ENCODE measurements at regions not wholly inside any gene's neighbourhood (a gene's known extent, or its start where the extent isn't known, plus 50 kb on each side); places are given as distances from the start of the nearest gene placed in this dataset.

DNA sequence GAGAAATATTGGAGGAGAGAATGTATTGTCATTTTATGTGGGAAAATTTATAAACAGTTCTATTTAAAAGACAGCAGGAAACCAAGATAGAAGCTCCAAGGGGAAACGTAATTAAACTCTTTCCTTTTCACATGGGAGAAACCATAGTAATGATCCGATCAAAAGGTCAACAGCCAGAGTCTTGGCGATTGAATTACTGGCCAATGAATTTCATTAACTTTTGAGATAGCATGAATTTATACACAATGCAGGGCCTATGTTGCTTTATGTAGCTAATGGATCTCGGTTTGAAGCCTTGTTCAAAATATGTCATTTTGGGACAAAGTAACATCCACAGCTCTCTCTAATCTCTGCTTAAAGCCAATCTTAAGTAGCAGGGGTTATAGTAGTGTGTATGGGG is 897.5 kb upstream of the NDST4 start:
- Histone ChIP-seq H3K9me3 (ENCODE audit: control insufficient read depth in 4 of 4, insufficient read depth in 3 of 4, low read length in 3 of 4) (peaks cover 0 to 10% (median 5%) of the 10 kb centered on the region in 4 donors), H3K4me3 (no peak overlapping the region), H3K4me1 (ENCODE audit: control insufficient read depth in 5 of 5, insufficient read depth in 5 of 5, low read length in 5 of 5) (no peaks in the 10 kb centered on the region), H3K9ac (ENCODE audit: insufficient read depth in 1 of 2, low read length in 2 of 2) (no peak overlapping the region), H3K36me3 (ENCODE audit: control insufficient read depth in 4 of 4, insufficient read depth in 4 of 4, low read length in 4 of 4) (no peaks in the 10 kb centered on the region), H3K27ac (ENCODE audit: low read depth in 1 of 2, low read length in 1 of 2) (no peak overlapping the region), H3K27me3 (ENCODE audit: control insufficient read depth in 3 of 3, insufficient read depth in 3 of 3, low read length in 2 of 3) (no peaks in the 10 kb centered on the region)
- DNase-seq (no peak), ATAC-seq (ENCODE audit: insufficient read depth, low FRiP score) (no peak)
- TF ChIP-seq, protein P1, sequence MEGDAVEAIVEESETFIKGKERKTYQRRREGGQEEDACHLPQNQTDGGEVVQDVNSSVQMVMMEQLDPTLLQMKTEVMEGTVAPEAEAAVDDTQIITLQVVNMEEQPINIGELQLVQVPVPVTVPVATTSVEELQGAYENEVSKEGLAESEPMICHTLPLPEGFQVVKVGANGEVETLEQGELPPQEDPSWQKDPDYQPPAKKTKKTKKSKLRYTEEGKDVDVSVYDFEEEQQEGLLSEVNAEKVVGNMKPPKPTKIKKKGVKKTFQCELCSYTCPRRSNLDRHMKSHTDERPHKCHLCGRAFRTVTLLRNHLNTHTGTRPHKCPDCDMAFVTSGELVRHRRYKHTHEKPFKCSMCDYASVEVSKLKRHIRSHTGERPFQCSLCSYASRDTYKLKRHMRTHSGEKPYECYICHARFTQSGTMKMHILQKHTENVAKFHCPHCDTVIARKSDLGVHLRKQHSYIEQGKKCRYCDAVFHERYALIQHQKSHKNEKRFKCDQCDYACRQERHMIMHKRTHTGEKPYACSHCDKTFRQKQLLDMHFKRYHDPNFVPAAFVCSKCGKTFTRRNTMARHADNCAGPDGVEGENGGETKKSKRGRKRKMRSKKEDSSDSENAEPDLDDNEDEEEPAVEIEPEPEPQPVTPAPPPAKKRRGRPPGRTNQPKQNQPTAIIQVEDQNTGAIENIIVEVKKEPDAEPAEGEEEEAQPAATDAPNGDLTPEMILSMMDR (IDR thresholded peaks at IDR 0.05; ENCODE audit: control extremely low read depth, extremely low read depth) = no peak
- WGBS, 2 donors = 69 to 78% methylated on average over 4 of the region's 4 CpGs

DNA sequence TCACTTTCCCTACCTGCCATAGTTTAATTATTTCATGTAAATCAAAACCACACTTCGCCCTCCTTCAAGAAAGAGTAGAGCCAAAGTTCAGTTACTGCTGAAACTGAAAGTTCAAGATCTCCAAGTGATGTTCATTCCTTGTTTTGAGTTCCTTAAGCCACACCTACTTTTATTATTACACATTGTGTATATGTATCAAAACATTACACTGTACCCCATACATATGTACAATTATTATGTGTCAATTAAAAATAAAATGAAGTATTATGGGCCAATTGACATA is 892.3 kb upstream of the NDST4 start:
- ATAC-seq (ENCODE audit: insufficient read depth, low FRiP score) = no peak

DNA sequence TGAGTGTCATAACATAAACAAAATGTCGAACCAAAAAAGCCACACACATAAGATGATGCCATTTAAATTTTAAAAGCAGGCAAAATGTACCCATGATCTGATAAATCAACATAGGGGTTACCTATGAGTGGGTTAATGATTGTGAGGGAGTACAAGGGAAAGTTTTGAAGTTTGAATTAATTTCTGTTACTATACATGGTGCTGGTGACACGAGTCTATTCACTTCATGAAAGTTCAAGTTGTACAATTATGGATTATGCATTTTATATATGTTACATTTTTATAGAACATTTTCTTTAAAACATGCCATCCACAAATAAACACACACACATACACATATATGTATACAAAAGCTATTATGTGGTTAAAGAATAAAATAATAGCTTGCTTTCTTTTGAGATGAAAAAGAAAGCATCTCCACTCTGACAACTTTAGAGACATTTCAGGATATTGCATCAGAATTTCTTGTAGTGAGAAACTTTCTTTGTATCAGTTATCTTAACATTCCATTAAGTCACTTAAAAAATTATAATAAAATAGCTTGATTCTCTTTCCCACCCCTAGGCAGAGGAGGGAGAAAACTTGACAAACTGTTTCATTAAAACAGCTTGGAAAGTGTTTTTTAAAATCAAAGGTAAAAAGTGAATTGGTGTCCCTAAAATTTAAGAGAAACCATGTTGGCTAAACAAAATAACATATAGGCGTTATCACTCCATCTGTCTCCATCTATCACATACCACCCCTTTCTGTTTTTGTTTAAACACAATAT is 891.8 kb upstream of the NDST4 start:
- no peaks in the 10 kb centered on the region for H3K27me3 ChIP-seq (ENCODE audit: control insufficient read depth in 3 of 3, insufficient read depth in 3 of 3, low read length in 2 of 3)
- H3K9ac ChIP-seq (ENCODE audit: insufficient read depth in 1 of 2, low read length in 2 of 2) = no peak overlapping the region
- DNase-seq (no peak), ATAC-seq (ENCODE audit: insufficient read depth, low FRiP score) (no peak)
- H3K9me3 ChIP-seq (ENCODE audit: control insufficient read depth in 4 of 4, insufficient read depth in 3 of 4, low read length in 3 of 4) = no peaks in the 10 kb centered on the region
- WGBS, 2 donors = 63 to 80% methylated on average over 3 of the region's 3 CpGs
- no peak overlapping the region for H3K4me3 ChIP-seq
- TF ChIP-seq, protein P1 (IDR thresholded peaks at IDR 0.05; ENCODE audit: control extremely low read depth, extremely low read depth) = no peak
- no peaks in the 10 kb centered on the region for H3K36me3 ChIP-seq (ENCODE audit: control insufficient read depth in 4 of 4, insufficient read depth in 4 of 4, low read length in 4 of 4)
- H3K4me1 ChIP-seq (ENCODE audit: control insufficient read depth in 5 of 5, insufficient read depth in 5 of 5, low read length in 5 of 5) = no peaks in the 10 kb centered on the region
- no peak overlapping the region for H3K27ac ChIP-seq (ENCODE audit: low read depth in 1 of 2, low read length in 1 of 2)

More for the DNA sequence above, 892.3 kb upstream of the NDST4 start:
- Histone ChIP-seq H3K27me3 (ENCODE audit: control insufficient read depth in 3 of 3, insufficient read depth in 3 of 3, low read length in 2 of 3) (no peaks in the 10 kb centered on the region), H3K9ac (ENCODE audit: insufficient read depth in 1 of 2, low read length in 2 of 2) (no peak overlapping the region), H3K4me3 (no peak overlapping the region), H3K36me3 (ENCODE audit: control insufficient read depth in 4 of 4, insufficient read depth in 4 of 4, low read length in 4 of 4) (no peaks in the 10 kb centered on the region), H3K4me1 (ENCODE audit: control insufficient read depth in 5 of 5, insufficient read depth in 5 of 5, low read length in 5 of 5) (no peaks in the 10 kb centered on the region), H3K27ac (ENCODE audit: low read depth in 1 of 2, low read length in 1 of 2) (no peak overlapping the region), H3K9me3 (ENCODE audit: control insufficient read depth in 4 of 4, insufficient read depth in 3 of 4, low read length in 3 of 4) (no peaks in the 10 kb centered on the region)
- TF ChIP-seq, protein P1 (IDR thresholded peaks at IDR 0.05; ENCODE audit: control extremely low read depth, extremely low read depth) = no peak
- WGBS, 2 donors = 77 to 84% methylated on average over 1 of the region's 1 CpG
- DNase-seq = no peak

DNA sequence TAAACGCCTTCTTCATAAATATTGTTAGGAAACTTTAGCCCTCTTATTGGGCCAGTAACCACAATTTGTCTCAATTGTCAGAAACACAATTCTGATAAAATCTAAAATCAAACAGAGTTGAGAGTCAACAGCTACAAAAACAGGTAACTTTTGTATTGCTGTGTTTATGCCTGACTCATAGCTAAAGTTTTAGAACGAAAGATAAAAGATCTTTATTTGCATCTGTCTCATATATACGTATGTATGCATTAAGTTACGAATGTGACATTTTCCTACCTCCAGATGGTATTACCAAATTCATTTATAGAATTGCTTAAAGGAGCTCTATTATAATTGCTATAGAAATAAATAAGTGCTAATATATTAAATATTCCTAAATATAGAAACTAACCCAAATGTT is 887.9 kb upstream of the NDST4 start:
- no peak overlapping the region for H3K9ac ChIP-seq (ENCODE audit: insufficient read depth in 1 of 2, low read length in 2 of 2)
- WGBS, 2 donors = 89 to 91% methylated on average over 4 of the region's 4 CpGs
- H3K27ac ChIP-seq (ENCODE audit: low read depth in 1 of 2, low read length in 1 of 2) = no peak overlapping the region
- no peaks in the 10 kb centered on the region for H3K9me3 ChIP-seq (ENCODE audit: control insufficient read depth in 4 of 4, insufficient read depth in 3 of 4, low read length in 3 of 4)
- H3K36me3 ChIP-seq (ENCODE audit: control insufficient read depth in 4 of 4, insufficient read depth in 4 of 4, low read length in 4 of 4) = no peaks in the 10 kb centered on the region
- TF ChIP-seq, protein P1 (IDR thresholded peaks at IDR 0.05; ENCODE audit: control extremely low read depth, extremely low read depth) = no peak
- ATAC-seq (ENCODE audit: insufficient read depth, low FRiP score) (no peak), DNase-seq (no peak)
- H3K4me3 ChIP-seq = no peak overlapping the region
- no peaks in the 10 kb centered on the region for H3K4me1 ChIP-seq (ENCODE audit: control insufficient read depth in 5 of 5, insufficient read depth in 5 of 5, low read length in 5 of 5)
- no peaks in the 10 kb centered on the region for H3K27me3 ChIP-seq (ENCODE audit: control insufficient read depth in 3 of 3, insufficient read depth in 3 of 3, low read length in 2 of 3)

All from lung (tissue), 11 donors.